HL-60 (cell line): ENCODE measurements at regions not wholly inside any gene's neighbourhood (a gene's known extent, or its start where the extent isn't known, plus 50 kb on each side); places are given as distances from the start of the nearest gene placed in this dataset.

Experiments used
- DNase-seq, 2 experiments: peaks; one replicate each; pipeline ENCODE4 v3.0.0-alpha.2; 2010 to 2020; ENCODE audit warnings: low read depth in 1 of 2, low spot score in 1 of 2
- H3K27ac ChIP-seq: fragments of 250-450 bp; sonication (Bioruptor Pico); replicated peaks from 2 replicates; pipeline ENCODE4 v1.5.1; 2020; ENCODE audit warnings: mild to moderate bottlenecking, moderate library complexity
- H3K27me3 ChIP-seq: fragments of 250-450 bp; sonication (Bioruptor Pico); 2 replicates; pipeline ENCODE4 v1.5.1; 2021; ENCODE audit warnings: mild to moderate bottlenecking, moderate library complexity; ENCODE audit not compliant: insufficient read depth, poor library complexity, severe bottlenecking
- H3K4me3 ChIP-seq: replicated peaks from 2 replicates; pipeline ENCODE4 v1.5.1; 2011; ENCODE audit warnings: mild to moderate bottlenecking, control low read depth, low read length; ENCODE audit not compliant: insufficient read depth
- CTCF ChIP-seq: IDR thresholded peaks from one replicate; pipeline ENCODE4 v1.5.1; 2011; ENCODE audit warnings: low read length, control low read depth, inconsistent platforms; ENCODE audit not compliant: insufficient read depth
- GABPA ChIP-seq: IDR thresholded peaks from 2 replicates; pipeline ENCODE4 v1.6.1; 2012; ENCODE audit warnings: low read depth
- POLR2AphosphoS5 ChIP-seq: IDR thresholded peaks from 2 replicates; pipeline ENCODE4 v1.6.1; 2012; ENCODE audit warnings: low read depth
- REST ChIP-seq: IDR thresholded peaks from 2 replicates; pipeline ENCODE4 v1.6.1; 2012; ENCODE audit warnings: low read depth; ENCODE audit not compliant: insufficient replicate concordance
- SPI1 ChIP-seq: IDR thresholded peaks from 2 replicates; pipeline ENCODE4 v1.6.1; 2012; ENCODE audit warnings: low read depth, mild to moderate bottlenecking, borderline replicate concordance

GRCh38 chr9:86500031-86500430 is 145.8 kb upstream of the TUT7 start:
- DNase-seq: no peak
- H3K27me3 ChIP-seq: no peaks in the 10 kb centered on the region
- H3K4me3 ChIP-seq: no peak overlapping the region
- H3K27ac ChIP-seq: no peak overlapping the region
- TF ChIP-seq CTCF: no peak
- TF ChIP-seq GABPA: no peak
- TF ChIP-seq POLR2AphosphoS5: no peak
- TF ChIP-seq SPI1: no peak
- TF ChIP-seq REST: no peak

GRCh38 chr9:86494644-86495111 is 140.5 kb upstream of the TUT7 start:
- no peaks in the 10 kb centered on the region for H3K27me3 ChIP-seq
- TF ChIP-seq CTCF (no peak), SPI1 (no peak), POLR2AphosphoS5 (no peak), REST (no peak), GABPA (no peak)
- DNase-seq: no peak
- H3K4me3 ChIP-seq: no peak overlapping the region
- H3K27ac ChIP-seq: no peak overlapping the region

GRCh38 chr9:86491468-86492266 is 137.5 kb upstream of the TUT7 start:
- no peak overlapping the region for H3K27ac ChIP-seq
- no peak for DNase-seq
- TF ChIP-seq REST: no peak
- no peaks in the 10 kb centered on the region for H3K27me3 ChIP-seq
- no peak overlapping the region for H3K4me3 ChIP-seq
